HAP-1 (cell line): ENCODE measurements at regions not wholly inside any gene's neighbourhood (a gene's known extent, or its start where the extent isn't known, plus 50 kb on each side); places are given as distances from the start of the nearest gene placed in this dataset.

ENCODE experiments used
- DNase-seq, 2 experiments: peaks; one replicate each; pipeline ENCODE4 v3.0.0-alpha.2; 2016 to 2020; ENCODE audit warnings: low spot score in 2 of 2
- H3K27me3 ChIP-seq: fragments of 250-450 bp; sonication (Bioruptor Pico); 2 replicates; pipeline ENCODE4 v1.5.1; 2020; ENCODE audit warnings: low read depth, mild to moderate bottlenecking, moderate library complexity
- H3K36me3 ChIP-seq: fragments of 250-450 bp; sonication (Bioruptor Pico); replicated peaks from 2 replicates; pipeline ENCODE4 v1.5.1; 2020; ENCODE audit warnings: mild to moderate bottlenecking
- H3K4me1 ChIP-seq: fragments of 250-450 bp; sonication (Bioruptor Pico); 2 replicates; pipeline ENCODE4 v1.5.1; 2020; ENCODE audit warnings: mild to moderate bottlenecking
- H3K4me3 ChIP-seq: fragments of 250-450 bp; sonication (Bioruptor Pico); 2 replicates; pipeline ENCODE4 v1.5.1; 2020; ENCODE audit warnings: mild to moderate bottlenecking, moderate library complexity
- H3K9me3 ChIP-seq: fragments of 250-450 bp; sonication (Bioruptor Pico); 2 replicates; pipeline ENCODE4 v1.5.1; 2020; ENCODE audit warnings: mild to moderate bottlenecking, moderate library complexity
- in situ Hi-C: fragments of 300-500 bp; cut with MboI; formaldehyde crosslinking; loops from 3 replicates; pipeline ENCODE4 v1.14.3; 2020; ENCODE audit warnings: low sequenced_read_pairs, inconsistent platforms, mixed read lengths

DNA sequence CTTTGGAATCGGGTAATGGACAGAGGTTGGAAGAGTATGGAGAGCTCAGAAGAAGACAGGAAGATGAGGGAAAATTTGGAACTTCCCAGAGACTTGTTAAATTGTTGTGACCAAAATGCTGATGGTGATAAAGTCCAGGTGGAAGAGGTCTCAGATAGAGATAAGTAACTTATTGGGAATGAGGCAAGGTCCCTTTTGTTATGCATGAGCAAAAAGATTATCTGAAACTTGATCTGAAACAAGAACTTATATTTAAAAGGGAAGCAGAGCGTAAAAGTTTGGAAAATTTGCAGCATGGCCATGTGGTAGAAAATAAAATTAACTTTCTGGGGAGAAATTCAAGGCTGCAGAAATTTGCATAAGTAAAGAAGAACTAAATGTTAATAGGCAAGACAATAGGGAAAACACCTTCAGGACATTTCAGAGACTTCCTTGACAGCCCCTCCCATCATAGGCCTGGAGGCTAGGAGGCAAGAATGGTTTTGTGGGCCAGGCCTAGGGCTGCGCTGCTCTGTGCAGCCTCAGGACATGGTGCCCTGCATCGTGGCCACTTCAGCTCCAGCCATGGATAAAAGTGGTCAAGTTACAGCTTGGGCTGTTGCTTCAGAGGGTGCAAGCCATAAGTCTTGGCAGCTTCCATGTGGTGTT lies 425.7 kb upstream of the PRICKLE1 start:
- no peak for DNase-seq
- peaks cover 10% of the 10 kb centered on the region for H3K4me1 ChIP-seq
- no peaks in the 10 kb centered on the region for H3K9me3 ChIP-seq
- H3K27me3 ChIP-seq: no peaks in the 10 kb centered on the region
- H3K4me3 ChIP-seq: no peak overlapping the region
- in situ Hi-C loops: no loop called here
- H3K36me3 ChIP-seq: no peaks in the 10 kb centered on the region

DNA sequence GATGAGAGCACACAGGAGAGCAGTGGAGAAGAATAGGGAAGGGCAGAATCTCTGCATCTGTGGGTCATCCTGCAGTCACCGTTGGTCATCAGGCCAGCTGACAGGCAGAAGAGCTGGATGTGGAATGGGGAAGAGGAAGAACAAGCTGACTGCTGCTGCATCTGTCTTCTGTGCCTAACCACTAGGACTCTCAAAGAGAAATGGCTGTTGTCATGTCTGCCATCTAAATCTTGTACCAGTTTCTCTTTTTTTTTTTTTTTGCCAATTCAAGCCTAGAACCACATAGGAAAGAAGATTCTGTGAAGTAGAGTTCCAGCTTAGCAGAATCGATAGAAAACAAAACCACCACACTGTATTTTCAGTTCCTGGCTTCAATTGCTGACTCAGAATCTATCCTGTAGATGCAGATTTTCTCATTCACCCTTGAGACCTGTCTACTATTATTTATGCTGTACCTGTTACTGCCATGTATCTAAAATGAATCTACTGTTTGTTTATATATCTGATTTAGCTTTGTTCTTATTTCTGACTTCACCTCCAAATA lies 421.9 kb upstream of the PRICKLE1 start:
- H3K27me3 ChIP-seq: no peaks in the 10 kb centered on the region
- H3K4me1 ChIP-seq: peaks cover 34% of the 10 kb centered on the region
- no peaks in the 10 kb centered on the region for H3K36me3 ChIP-seq
- no peaks in the 10 kb centered on the region for H3K9me3 ChIP-seq
- DNase-seq: no peak
- no peak overlapping the region for H3K4me3 ChIP-seq
- in situ Hi-C loops: no loop called here

DNA sequence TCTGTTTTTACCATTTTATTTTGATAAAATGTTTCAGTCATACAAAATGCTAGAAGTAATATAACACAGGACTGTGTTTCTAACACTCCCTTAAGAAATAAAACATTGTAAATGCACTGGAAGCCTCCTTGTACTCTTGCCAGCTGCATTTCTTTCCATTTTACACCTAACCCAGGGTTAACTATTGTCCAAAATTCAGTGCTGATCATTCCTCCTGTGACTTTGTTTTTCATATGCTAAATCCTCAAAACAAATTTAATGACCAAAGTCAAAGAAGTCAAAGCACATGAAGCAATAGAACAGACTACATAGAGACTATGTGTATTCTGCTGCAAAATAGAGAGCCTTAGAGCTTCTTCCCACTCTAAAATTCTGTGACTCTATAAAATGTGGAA lies 420.3 kb upstream of the PRICKLE1 start:
- in situ Hi-C loops: no loop called here
- Histone ChIP-seq H3K36me3 (no peaks in the 10 kb centered on the region), H3K4me3 (no peak overlapping the region), H3K9me3 (no peaks in the 10 kb centered on the region), H3K27me3 (no peaks in the 10 kb centered on the region), H3K4me1 (peaks cover 40% of the 10 kb centered on the region)
- DNase-seq: peak; percentile 30 to 94

DNA sequence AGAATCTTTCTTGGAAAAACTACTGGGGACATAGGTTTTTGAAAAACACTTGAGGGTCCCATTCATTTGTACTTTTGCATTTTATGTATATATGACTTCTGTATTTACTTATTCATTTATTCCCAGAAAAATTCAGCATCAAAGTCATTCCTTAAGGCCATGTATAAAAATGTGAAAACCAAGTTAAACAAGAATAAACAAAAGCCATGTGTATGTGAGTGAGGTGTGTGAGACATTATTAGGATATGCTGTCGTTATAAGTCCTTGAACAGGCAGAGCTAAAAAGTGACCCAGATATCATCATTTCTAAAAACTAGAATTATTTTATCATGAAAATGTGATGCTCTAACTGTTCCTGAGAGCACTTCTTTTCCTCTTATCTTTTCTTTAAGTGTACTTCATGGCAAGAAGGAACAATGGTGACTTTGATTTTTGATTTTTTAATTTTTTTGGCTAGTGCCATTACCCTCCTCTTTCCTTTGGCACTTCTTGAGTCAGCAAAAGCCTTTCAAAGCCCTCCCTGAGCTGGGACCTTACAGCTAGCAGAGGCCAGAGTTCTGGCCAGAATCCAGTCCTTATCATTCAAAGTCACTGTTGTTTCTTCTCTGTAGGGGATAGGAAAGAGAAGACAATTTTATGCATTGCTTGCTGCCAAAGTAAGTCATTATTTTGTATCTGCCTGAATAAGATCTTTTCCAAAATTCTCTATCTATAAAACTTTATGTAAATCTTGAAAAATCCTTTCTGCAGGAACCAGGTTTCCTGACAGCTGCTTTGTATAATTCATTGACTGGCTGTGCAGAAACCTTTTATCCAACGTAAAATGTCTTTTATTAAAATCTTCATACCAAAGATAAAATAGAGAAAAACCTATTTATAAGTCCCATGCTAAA lies 419.7 kb upstream of the PRICKLE1 start:
- H3K27me3 ChIP-seq: no peaks in the 10 kb centered on the region
- peaks cover 40% of the 10 kb centered on the region for H3K4me1 ChIP-seq
- H3K4me3 ChIP-seq: no peak overlapping the region
- no peaks in the 10 kb centered on the region for H3K9me3 ChIP-seq
- in situ Hi-C loops: no loop called here
- no peaks in the 10 kb centered on the region for H3K36me3 ChIP-seq
- peak; percentile 42 to 45 for DNase-seq

DNA sequence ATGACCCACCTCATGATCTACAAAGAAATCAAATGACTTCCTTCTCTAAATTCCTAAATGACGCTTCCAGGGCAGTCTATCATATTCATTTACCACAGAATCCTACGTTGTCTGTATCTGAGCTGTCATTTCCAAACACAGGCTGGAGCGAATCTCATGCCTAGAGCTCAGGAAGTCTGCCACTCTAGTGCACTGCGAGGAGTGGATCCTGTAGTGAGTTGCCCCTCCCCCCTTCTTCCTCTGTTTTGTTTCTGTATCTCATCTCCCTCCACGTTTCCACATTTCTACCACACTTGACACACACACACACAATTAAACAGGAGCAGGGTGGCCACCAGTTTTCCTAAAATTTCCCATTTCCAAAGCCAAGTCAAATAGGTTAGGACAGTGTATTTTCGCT lies 415.4 kb upstream of the PRICKLE1 start:
- no peaks in the 10 kb centered on the region for H3K9me3 ChIP-seq

DNA sequence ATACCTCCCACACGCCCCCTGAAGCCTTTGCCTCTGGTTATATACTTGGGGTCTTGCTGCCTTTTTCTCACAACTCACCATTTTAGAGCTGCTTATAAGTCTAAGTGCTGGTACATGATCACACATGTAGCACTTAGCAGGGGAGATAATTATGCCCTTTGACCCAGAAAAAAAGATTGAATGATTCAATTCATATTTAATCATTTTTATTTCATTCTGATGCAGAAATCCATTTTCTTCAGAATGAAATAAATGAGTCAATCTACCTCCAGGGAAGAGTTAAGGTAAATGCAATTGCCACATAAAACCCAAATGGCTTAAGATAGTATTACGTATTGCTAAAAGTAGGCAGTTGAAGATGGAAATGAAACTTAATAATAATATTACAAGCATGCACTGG lies 414.6 kb upstream of the PRICKLE1 start:
- no peak for DNase-seq
- no peaks in the 10 kb centered on the region for H3K27me3 ChIP-seq
- in situ Hi-C loops: no loop called here
- H3K4me3 ChIP-seq: no peak overlapping the region
- H3K4me1 ChIP-seq: peaks cover 27% of the 10 kb centered on the region
- H3K36me3 ChIP-seq: no peaks in the 10 kb centered on the region
- no peaks in the 10 kb centered on the region for H3K9me3 ChIP-seq

More for the DNA sequence above, 415.4 kb upstream of the PRICKLE1 start:
- no peak for DNase-seq
- Histone ChIP-seq H3K27me3 (no peaks in the 10 kb centered on the region), H3K4me3 (no peak overlapping the region), H3K36me3 (no peaks in the 10 kb centered on the region), H3K4me1 (peaks cover 30% of the 10 kb centered on the region)
- in situ Hi-C loops: no loop called here

DNA sequence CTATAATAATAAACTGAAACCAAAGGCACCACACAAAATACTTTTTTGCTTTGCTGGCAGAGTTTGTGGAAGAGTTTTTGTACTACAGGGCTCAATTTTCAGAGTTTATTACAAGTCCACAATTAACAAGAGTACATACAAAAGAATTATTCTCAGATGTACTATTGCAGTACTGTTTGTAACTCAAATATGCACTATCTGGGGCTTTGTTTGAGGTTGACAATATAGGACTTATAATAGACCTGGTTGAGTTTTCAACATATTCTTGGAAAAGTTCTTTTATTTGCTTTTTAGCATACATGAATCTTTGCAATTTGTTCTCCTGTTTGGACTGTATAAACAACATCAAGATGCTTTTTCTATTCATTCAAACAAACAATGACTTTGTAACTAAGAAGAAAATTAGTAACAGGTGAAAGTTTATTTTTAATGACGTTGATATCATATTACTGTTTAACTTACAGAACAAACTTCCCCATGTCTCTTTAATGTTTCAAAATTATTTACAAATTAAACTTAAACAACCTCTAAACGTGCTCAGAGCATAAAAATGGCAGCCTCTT lies 407.4 kb upstream of the PRICKLE1 start:
- in situ Hi-C loops: no loop called here
- Histone ChIP-seq H3K27me3 (no peaks in the 10 kb centered on the region), H3K36me3 (no peaks in the 10 kb centered on the region), H3K4me3 (no peak overlapping the region), H3K9me3 (no peaks in the 10 kb centered on the region), H3K4me1 (peaks cover 4% of the 10 kb centered on the region; the same call in 1 of the 2 replicates)
- no peak for DNase-seq

DNA sequence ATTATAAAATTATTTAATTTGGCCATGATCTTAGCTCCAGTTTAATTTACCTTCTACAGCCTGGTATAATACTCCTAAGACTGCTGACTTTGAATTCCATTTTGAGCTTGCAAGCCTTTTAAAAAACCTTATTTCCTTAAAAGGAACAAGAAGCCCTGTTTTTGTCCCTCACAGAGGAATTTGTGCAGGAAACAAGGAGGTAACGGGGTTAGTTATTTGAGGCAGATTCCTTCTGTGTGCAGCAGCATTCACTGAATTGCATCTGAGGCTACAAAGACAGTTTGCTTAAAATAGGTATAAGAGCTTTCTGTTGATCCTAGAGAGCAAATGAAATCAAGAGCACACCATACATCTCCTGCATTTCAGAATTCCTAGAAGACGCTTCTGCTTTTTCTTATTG lies 403.3 kb upstream of the PRICKLE1 start:
- DNase-seq: no peak
- Histone ChIP-seq H3K4me3 (no peak overlapping the region), H3K4me1 (no peaks in the 10 kb centered on the region), H3K9me3 (no peaks in the 10 kb centered on the region), H3K27me3 (no peaks in the 10 kb centered on the region), H3K36me3 (no peaks in the 10 kb centered on the region)
- in situ Hi-C loops: no loop called here

DNA sequence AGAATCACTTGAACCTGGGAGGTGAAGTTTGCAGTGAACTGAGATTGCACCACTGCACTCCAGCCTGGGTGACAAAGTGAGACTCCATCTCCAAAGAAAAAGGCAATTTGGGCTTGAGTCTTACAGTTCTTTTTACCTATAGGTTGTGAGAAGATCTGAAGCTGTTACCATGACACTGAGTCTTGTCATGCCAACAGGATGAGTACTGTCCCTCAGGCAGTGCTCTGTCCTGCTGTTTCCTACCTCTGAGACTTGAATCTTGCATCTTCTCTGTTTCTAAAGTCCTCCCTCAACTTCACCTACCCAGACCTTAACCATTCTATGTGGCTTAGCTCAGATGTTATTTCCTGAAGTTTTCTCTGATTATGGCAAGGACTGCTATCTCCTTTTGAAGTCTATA lies 400.8 kb upstream of the PRICKLE1 start:
- DNase-seq: no peak
- no peak overlapping the region for H3K4me3 ChIP-seq
- H3K36me3 ChIP-seq: no peaks in the 10 kb centered on the region
- H3K27me3 ChIP-seq: no peaks in the 10 kb centered on the region
- no peaks in the 10 kb centered on the region for H3K4me1 ChIP-seq
- H3K9me3 ChIP-seq: no peaks in the 10 kb centered on the region
- in situ Hi-C loops: no loop called here

DNA sequence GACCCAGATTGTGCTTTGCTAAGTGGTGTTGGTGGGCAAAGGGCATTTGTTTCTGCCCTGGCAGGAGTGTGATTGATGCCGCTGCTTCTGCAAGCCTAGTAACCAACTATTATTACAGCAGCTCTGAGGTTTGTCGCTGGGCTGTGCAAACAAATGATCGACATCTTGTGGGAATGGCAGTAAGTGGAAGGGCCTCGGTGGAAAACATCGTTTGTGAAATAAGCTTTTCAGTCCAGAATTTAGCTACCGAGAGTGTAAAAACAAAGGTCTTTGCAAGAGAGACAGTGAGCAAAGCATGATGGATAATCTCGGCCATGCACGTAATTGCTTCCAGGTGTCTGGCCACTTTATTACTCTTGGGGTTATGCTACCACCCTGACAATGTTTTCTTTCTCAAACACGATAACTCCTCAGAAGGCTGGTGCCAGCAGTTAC lies 397.7 kb upstream of the PRICKLE1 start:
- no peaks in the 10 kb centered on the region for H3K36me3 ChIP-seq
- no peak overlapping the region for H3K4me3 ChIP-seq
- no peaks in the 10 kb centered on the region for H3K27me3 ChIP-seq
- DNase-seq: no peak
- in situ Hi-C loops: no loop called here
- 0 out of 2 replicates have a peak, but pooled peaks cover under 1% of the 10 kb centered on the region for H3K4me1 ChIP-seq
- no peaks in the 10 kb centered on the region for H3K9me3 ChIP-seq

DNA sequence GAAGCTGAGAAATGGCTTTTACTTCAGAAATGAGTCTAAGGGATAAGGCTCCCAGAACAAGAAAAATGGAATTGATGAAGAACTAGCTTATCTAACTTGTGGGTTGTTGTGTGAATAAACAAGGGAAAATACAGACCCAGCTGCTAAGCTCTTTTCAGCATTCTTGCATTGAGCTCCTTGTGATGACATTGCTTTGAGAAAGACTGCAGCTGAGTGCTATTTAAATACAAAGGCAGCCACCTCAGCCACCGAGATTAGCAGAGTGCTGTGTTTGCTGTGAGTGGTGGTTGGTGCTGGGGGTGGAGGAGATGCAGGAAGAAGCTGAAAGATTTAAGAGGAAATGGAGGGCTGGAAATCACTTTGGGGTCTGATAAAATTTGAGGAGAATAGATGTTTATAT lies 396.0 kb upstream of the PRICKLE1 start:
- Histone ChIP-seq H3K4me3 (no peak overlapping the region), H3K36me3 (no peaks in the 10 kb centered on the region), H3K9me3 (no peaks in the 10 kb centered on the region), H3K27me3 (no peaks in the 10 kb centered on the region), H3K4me1 (peaks cover 13% of the 10 kb centered on the region)
- DNase-seq: peak; percentile 18 to 40
- in situ Hi-C loops: no loop called here

DNA sequence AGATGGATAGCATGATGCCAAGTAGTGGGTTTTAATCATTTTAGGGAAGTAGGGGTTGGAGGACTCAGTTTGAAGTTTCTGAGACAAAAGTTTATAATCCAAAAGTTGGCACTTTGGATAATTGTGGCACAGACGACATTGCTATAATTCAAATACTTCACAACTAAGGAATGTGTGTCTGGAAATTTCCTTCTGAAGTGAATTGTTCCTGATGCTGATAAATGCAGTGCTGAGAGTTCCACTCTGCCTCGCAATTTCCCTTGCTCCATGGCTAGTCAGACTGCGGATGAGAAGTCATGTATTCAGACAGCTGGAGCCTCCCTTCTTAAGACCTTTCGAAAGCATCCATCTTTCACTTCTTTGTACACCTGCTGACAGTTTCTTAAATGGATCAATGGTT lies 393.3 kb upstream of the PRICKLE1 start:
- Histone ChIP-seq H3K27me3 (no peaks in the 10 kb centered on the region), H3K4me3 (no peak overlapping the region), H3K9me3 (no peaks in the 10 kb centered on the region), H3K36me3 (no peaks in the 10 kb centered on the region), H3K4me1 (peaks cover 14% of the 10 kb centered on the region)
- in situ Hi-C loops: no loop called here
- no peak for DNase-seq

DNA sequence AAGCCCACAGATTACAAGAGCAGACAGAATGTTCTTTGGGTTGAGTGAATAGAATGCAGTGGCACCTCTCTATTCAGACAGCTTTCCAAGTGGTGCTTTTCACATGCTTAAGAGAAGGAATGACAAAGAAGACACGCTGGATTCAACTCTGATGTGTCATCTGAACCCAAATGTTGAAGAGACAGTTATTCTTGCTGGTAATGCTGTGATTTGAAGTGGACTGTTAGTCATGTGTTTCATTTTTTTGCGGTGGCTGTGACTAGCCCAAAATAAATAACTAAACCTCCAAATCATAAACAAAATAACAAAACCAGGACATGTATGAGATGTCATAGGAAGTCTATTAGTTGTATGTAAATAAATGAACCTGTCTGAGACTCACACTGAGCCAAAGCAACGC lies 391.8 kb upstream of the PRICKLE1 start:
- in situ Hi-C loops: no loop called here

DNA sequence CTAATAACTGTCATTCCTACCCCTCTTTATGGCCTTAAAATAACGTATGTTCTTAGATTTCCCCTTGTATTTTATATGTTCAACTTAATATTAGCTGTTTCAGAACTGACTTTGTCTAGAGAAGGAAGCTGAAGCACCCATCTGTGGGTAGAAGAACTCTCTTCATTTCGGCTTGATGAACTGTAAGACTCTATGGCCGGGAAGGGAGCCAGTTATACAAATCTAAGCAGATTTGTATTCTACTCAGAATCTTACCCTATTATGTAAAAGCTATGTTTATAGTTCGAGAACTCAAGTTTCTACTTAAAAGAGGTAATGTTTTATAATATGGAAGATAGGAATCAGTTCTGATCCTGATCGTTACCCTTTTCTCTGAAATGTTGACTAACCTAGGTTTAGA lies 390.9 kb upstream of the PRICKLE1 start:
- Histone ChIP-seq H3K27me3 (no peaks in the 10 kb centered on the region), H3K4me1 (peaks cover 21% of the 10 kb centered on the region), H3K36me3 (no peaks in the 10 kb centered on the region), H3K4me3 (no peak overlapping the region), H3K9me3 (no peaks in the 10 kb centered on the region)
- in situ Hi-C loops: no loop called here
- DNase-seq: no peak

More for the DNA sequence above, 391.8 kb upstream of the PRICKLE1 start:
- peak in 1 of 2 experiments; percentile 48 for DNase-seq
- Histone ChIP-seq H3K4me3 (no peak overlapping the region), H3K27me3 (no peaks in the 10 kb centered on the region), H3K9me3 (no peaks in the 10 kb centered on the region), H3K36me3 (no peaks in the 10 kb centered on the region), H3K4me1 (peaks cover 21% of the 10 kb centered on the region)
